ENCODE measurements at regions not wholly inside any gene's neighbourhood (a gene's known extent, or its start where the extent isn't known, plus 50 kb on each side); places are given as distances from the start of the nearest gene placed in this dataset.
A peak's percentile ranks its signal among the peaks of the same experiment; 100 is the strongest.

GRCh38 chr2:106270471-106270891, 76.4 kb upstream of the UXS1 start:
- H3K9me3 Mint-ChIP-seq: no peaks in the 10 kb centered on the region
- ATAC-seq (no peak), DNase-seq (peak in 1 of 2 donors; percentile 9)
- H3K4me1 ChIP-seq (ENCODE audit: control insufficient read depth, insufficient read depth, low read length): peaks cover 14% of the 10 kb centered on the region
- H3K36me3 Mint-ChIP-seq: no peaks in the 10 kb centered on the region
- H3K27me3 Mint-ChIP-seq (ENCODE audit: low read depth in 2 of 2): peaks cover 19 to 23% of the 10 kb centered on the region in 2 donors
- H3K27me3 ChIP-seq (ENCODE audit: control insufficient read depth, insufficient read depth, low read length): peaks cover 11% of the 10 kb centered on the region
- no peaks in the 10 kb centered on the region for H3K36me3 ChIP-seq (ENCODE audit: control insufficient read depth, insufficient read depth, low read length)
- peak overlapping the region in 1 of 2 donors; percentile 70 for H3K27ac Mint-ChIP-seq
- H3K4me3 Mint-ChIP-seq: peak overlapping the region; percentile 88
- no peak overlapping the region for H3K27ac ChIP-seq (ENCODE audit: low read length)
- 64% methylated on average over 9 of the region's 9 CpGs for WGBS (ENCODE audit: insufficient coverage)
- H3K4me1 Mint-ChIP-seq: peaks cover 24 to 36% of the 10 kb centered on the region in 2 donors
- H3K4me3 ChIP-seq (ENCODE audit: low read length): peak overlapping the region; percentile 10
- no peak for TF ChIP-seq CTCF (IDR thresholded peaks at IDR 0.05)
- no peaks in the 10 kb centered on the region for H3K9me3 ChIP-seq (ENCODE audit: control insufficient read depth, insufficient read depth, low read length)
- intact Hi-C loops (cut with micrococcal nuclease): no loop called here

- Mint-ChIP-seq H3K36me3 (no peaks in the 10 kb centered on the region), H3K27me3 (ENCODE audit: low read depth in 2 of 2) (peaks cover 19 to 23% of the 10 kb centered on the region in 2 donors), H3K4me1 (peaks cover 24 to 36% of the 10 kb centered on the region in 2 donors), H3K9me3 (no peaks in the 10 kb centered on the region), H3K4me3 (peak overlapping the region; percentile 88), H3K27ac (peak overlapping the region in 1 of 2 donors; percentile 70)
- DNase-seq: peak in 1 of 2 donors; percentile 59
- H3K4me1 ChIP-seq (ENCODE audit: control insufficient read depth, insufficient read depth, low read length): peaks cover 14% of the 10 kb centered on the region
- no peaks in the 10 kb centered on the region for H3K9me3 ChIP-seq (ENCODE audit: control insufficient read depth, insufficient read depth, low read length)
- no peak for TF ChIP-seq CTCF (IDR thresholded peaks at IDR 0.05)
- H3K27ac ChIP-seq (ENCODE audit: low read length): no peak overlapping the region
- peak overlapping the region; percentile 10 for H3K4me3 ChIP-seq (ENCODE audit: low read length)
- peaks cover 11% of the 10 kb centered on the region for H3K27me3 ChIP-seq (ENCODE audit: control insufficient read depth, insufficient read depth, low read length)
- intact Hi-C loops (cut with micrococcal nuclease): no loop called here
- H3K36me3 ChIP-seq (ENCODE audit: control insufficient read depth, insufficient read depth, low read length): no peaks in the 10 kb centered on the region
- 3% methylated on average over 43 of the region's 44 CpGs for WGBS (ENCODE audit: insufficient coverage)
- peak; percentile 33 to 80 (median 41) for ATAC-seq
These were observed 75.6 kb upstream of the UXS1 start for GRCh38 chr2:106269591-106270291.

- H3K27me3 Mint-ChIP-seq (ENCODE audit: low read depth in 2 of 2): peaks cover 16 to 23% of the 10 kb centered on the region in 2 donors
- H3K9me3 Mint-ChIP-seq: no peaks in the 10 kb centered on the region
- intact Hi-C loops (cut with micrococcal nuclease): no loop called here
- H3K36me3 Mint-ChIP-seq: no peaks in the 10 kb centered on the region
- Histone ChIP-seq H3K4me3 (ENCODE audit: low read length) (no peak overlapping the region), H3K36me3 (ENCODE audit: control insufficient read depth, insufficient read depth, low read length) (no peaks in the 10 kb centered on the region), H3K9me3 (ENCODE audit: control insufficient read depth, insufficient read depth, low read length) (no peaks in the 10 kb centered on the region), H3K27me3 (ENCODE audit: control insufficient read depth, insufficient read depth, low read length) (peaks cover 11% of the 10 kb centered on the region), H3K27ac (ENCODE audit: low read length) (no peak overlapping the region), H3K4me1 (ENCODE audit: control insufficient read depth, insufficient read depth, low read length) (peaks cover 14% of the 10 kb centered on the region)
- 26% methylated on average over 3 of the region's 4 CpGs for WGBS (ENCODE audit: insufficient coverage)
- peaks cover 24 to 36% of the 10 kb centered on the region in 2 donors for H3K4me1 Mint-ChIP-seq
- peak overlapping the region; percentile 59 for H3K4me3 Mint-ChIP-seq
- peak in 2 of 3 donors; percentile 94 to 95 for ATAC-seq
- no peak for DNase-seq
- TF ChIP-seq CTCF (IDR thresholded peaks at IDR 0.05): no peak
- peak overlapping the region in 1 of 2 donors; percentile 78 for H3K27ac Mint-ChIP-seq
These were observed 73.9 kb upstream of the UXS1 start for GRCh38 chr2:106267997-106268396.
